Astrocyte (in vitro differentiated cells and primary cell): ENCODE measurements at regions not wholly inside any gene's neighbourhood (a gene's known extent, or its start where the extent isn't known, plus 50 kb on each side); places are given as distances from the start of the nearest gene placed in this dataset.

Experiments
- CTCF ChIP-seq: IDR thresholded peaks from 2 replicates; pipeline ENCODE4 v1.5.1; 2011; ENCODE audit warnings: low read depth, mild to moderate bottlenecking, inconsistent platforms, low read length, moderate library complexity; ENCODE audit not compliant: insufficient read depth
- EZH2 ChIP-seq: IDR thresholded peaks from 2 replicates; pipeline ENCODE4 v1.6.1; 2012; ENCODE audit warnings: mild to moderate bottlenecking, low read length, inconsistent platforms; ENCODE audit not compliant: insufficient read depth

- no peak for TF ChIP-seq CTCF
- no peak for TF ChIP-seq EZH2
Measured at GRCh38 chr2:83081826-83082690, 1377.0 kb downstream of the SUCLG1 start.
